ENCODE measurements at regions not wholly inside any gene's neighbourhood (a gene's known extent, or its start where the extent isn't known, plus 50 kb on each side); places are given as distances from the start of the nearest gene placed in this dataset.

GRCh38 chr21:28768753-28769152 is 223.9 kb downstream of the LTN1 start:
- Histone ChIP-seq H3K4me3 (no peak overlapping the region), H3K9me3 (peaks cover 0 to 6% (median 0%) of the 10 kb centered on the region in 4 donors), H3K4me1 (peaks cover 11 to 40% (median 14%) of the 10 kb centered on the region in 4 donors), H3K27me3 (no peaks in the 10 kb centered on the region), H3K36me3 (no peaks in the 10 kb centered on the region), H3K27ac (peak overlapping the region in 1 of 5 donors; percentile 65)
- intact Hi-C loops (cut with DNase I; ENCODE audit: low total_unique reads) = no loop called here
- no peak for DNase-seq
- TF ChIP-seq POLR2A (IDR thresholded peaks at IDR 0.05) (no peak), POLR2AphosphoS5 (IDR thresholded peaks at IDR 0.05) (no peak), EP300 (IDR thresholded peaks at IDR 0.05) (no peak), CTCF (IDR thresholded peaks at IDR 0.05) (no peak)

DNA sequence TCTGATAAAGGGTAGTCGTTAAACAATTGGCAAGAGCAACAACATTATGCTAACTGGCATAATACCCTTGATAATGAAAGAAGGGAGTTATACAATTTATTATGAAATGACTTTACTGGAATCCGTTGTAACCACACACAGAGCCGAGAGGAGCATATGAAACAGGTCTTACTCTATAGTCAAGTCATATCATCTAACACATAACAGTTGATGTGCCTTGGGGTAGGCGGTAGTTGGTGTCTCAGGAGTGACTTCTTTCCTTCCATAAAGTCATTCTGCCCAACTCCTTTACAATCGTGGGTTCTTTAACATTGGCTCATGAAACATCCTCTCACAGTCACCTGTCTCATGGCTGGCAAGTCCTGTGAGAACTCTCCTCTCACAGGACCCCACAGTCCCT is 225.2 kb downstream of the LTN1 start:
- H3K27ac ChIP-seq = no peak overlapping the region

GRCh38 chr21:28763809-28764418 is 228.8 kb downstream of the LTN1 start:
- H3K36me3 ChIP-seq = no peaks in the 10 kb centered on the region
- no peak overlapping the region for H3K27ac ChIP-seq
- TF ChIP-seq CTCF (IDR thresholded peaks at IDR 0.05) (no peak), POLR2A (IDR thresholded peaks at IDR 0.05) (no peak), POLR2AphosphoS5 (IDR thresholded peaks at IDR 0.05) (no peak), EP300 (IDR thresholded peaks at IDR 0.05) (no peak)
- H3K4me1 ChIP-seq = peaks cover 0 to 12% (median 0%) of the 10 kb centered on the region in 4 donors
- H3K27me3 ChIP-seq = no peaks in the 10 kb centered on the region
- H3K4me3 ChIP-seq = no peak overlapping the region
- WGBS, 5 donors = 35 to 62% (median 38%) methylated on average over 2 of the region's 2 CpGs
- intact Hi-C loops (cut with DNase I; ENCODE audit: low total_unique reads) = no loop called here
- H3K9me3 ChIP-seq = peaks cover 0 to 6% (median 0%) of the 10 kb centered on the region in 4 donors
- DNase-seq = no peak

More for the DNA sequence above, 225.2 kb downstream of the LTN1 start:
- peaks cover 0 to 31% (median 3%) of the 10 kb centered on the region in 4 donors for H3K4me1 ChIP-seq
- TF ChIP-seq POLR2AphosphoS5 (IDR thresholded peaks at IDR 0.05) (no peak), POLR2A (IDR thresholded peaks at IDR 0.05) (no peak), EP300 (IDR thresholded peaks at IDR 0.05) (no peak), CTCF (IDR thresholded peaks at IDR 0.05) (no peak)
- 69 to 83% (median 77%) methylated on average over 5 of the region's 5 CpGs for WGBS, 5 donors
- intact Hi-C loops (cut with DNase I; ENCODE audit: low total_unique reads) = no loop called here
- peaks cover 0 to 6% (median 0%) of the 10 kb centered on the region in 4 donors for H3K9me3 ChIP-seq
- no peak overlapping the region for H3K4me3 ChIP-seq
- H3K27me3 ChIP-seq = no peaks in the 10 kb centered on the region
- H3K36me3 ChIP-seq = no peaks in the 10 kb centered on the region
- DNase-seq = no peak

DNA sequence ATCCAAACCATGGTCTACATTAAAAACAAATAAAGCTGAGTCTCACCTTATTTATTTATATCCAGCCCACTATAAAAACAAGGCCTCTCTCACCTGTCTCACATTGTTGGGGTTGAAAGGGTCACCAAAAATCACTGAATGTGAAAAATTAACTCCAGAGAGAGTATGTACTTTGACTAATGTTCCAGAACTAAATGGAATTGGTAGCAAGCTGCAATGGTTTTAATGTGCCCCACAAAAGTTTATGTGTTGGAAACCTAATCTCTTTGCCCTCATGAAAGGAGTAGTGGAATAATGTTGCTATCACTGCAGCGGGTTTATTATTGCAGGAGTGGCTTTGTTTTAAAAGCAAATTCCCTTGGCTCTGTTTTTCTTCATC is 230.3 kb downstream of the LTN1 start:
- Histone ChIP-seq H3K9me3 (peaks cover 0 to 6% (median 0%) of the 10 kb centered on the region in 4 donors), H3K27ac (no peak overlapping the region), H3K4me1 (peaks cover 0 to 12% (median 0%) of the 10 kb centered on the region in 4 donors), H3K27me3 (no peaks in the 10 kb centered on the region), H3K36me3 (no peaks in the 10 kb centered on the region), H3K4me3 (no peak overlapping the region)
- no peak for TF ChIP-seq POLR2A (IDR thresholded peaks at IDR 0.05)
- no peak for TF ChIP-seq POLR2AphosphoS5 (IDR thresholded peaks at IDR 0.05)
- TF ChIP-seq CTCF (IDR thresholded peaks at IDR 0.05) = no peak
- TF ChIP-seq EP300 (IDR thresholded peaks at IDR 0.05) = no peak
- 50 to 100% (median 95%) methylated on average over 1 of the region's 1 CpG for WGBS, 5 donors
- DNase-seq = no peak
- intact Hi-C loops (cut with DNase I; ENCODE audit: low total_unique reads) = no loop called here
